SU-DHL-6 (cell line): ENCODE measurements at regions not wholly inside any gene's neighbourhood (a gene's known extent, or its start where the extent isn't known, plus 50 kb on each side); places are given as distances from the start of the nearest gene placed in this dataset.

Experiments used
- EZH2phosphoT487 ChIP-seq: fragments of 200-600 bp; sonication (generic), shearing (Covaris generic); conservative IDR thresholded peaks from 2 replicates; pipeline ENCODE4 v1.6.1; 2018; ENCODE audit warnings: mild to moderate bottlenecking, antibody characterized with exemption, low read length, moderate library complexity, mixed read lengths
- TF ChIP-seq, protein P1 (sequence below): fragments of 200-600 bp; sonication (generic); IDR thresholded peaks from one replicate; pipeline ENCODE4 v1.5.1; 2017; ENCODE audit warnings: antibody characterized with exemption, mild to moderate bottlenecking, low read length, moderate library complexity; ENCODE audit not compliant: insufficient read depth, poor library complexity, severe bottlenecking

DNA sequence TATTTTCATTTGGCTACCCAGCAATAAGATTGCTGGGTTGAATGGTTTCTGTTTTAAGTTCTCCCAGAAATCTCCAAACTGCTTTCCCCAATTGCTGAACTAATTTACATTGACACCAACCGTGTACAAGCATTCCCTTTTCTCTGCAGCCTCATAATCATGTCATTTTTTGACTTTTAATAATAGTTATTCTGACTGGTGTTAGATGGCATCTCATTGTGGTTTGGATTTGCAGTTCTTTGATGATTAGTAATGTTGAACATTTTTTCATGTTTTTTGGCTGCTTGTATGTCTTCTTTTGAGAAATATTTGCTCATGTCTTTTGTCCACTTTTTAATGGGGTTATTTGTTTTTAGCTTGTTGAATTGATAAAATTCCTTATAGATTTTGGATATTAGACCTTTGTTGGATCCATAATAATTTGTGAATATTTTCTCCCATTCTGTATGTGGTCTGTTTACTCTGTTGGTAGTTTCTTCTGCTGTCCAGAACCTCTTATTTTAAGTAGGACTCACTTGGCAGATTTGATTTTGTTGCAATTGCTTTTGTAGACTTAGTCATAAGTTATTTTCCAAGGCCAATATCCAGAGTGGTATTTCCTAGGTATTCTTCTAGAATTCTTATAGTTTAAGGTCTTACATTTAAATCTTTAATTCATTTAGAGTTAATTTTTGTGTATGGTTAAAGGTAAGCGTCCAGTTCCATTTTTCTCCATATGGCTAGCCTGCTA, 793.7 kb downstream of the BRINP1 start:
- no peak for TF ChIP-seq EZH2phosphoT487
- TF ChIP-seq, protein P1, sequence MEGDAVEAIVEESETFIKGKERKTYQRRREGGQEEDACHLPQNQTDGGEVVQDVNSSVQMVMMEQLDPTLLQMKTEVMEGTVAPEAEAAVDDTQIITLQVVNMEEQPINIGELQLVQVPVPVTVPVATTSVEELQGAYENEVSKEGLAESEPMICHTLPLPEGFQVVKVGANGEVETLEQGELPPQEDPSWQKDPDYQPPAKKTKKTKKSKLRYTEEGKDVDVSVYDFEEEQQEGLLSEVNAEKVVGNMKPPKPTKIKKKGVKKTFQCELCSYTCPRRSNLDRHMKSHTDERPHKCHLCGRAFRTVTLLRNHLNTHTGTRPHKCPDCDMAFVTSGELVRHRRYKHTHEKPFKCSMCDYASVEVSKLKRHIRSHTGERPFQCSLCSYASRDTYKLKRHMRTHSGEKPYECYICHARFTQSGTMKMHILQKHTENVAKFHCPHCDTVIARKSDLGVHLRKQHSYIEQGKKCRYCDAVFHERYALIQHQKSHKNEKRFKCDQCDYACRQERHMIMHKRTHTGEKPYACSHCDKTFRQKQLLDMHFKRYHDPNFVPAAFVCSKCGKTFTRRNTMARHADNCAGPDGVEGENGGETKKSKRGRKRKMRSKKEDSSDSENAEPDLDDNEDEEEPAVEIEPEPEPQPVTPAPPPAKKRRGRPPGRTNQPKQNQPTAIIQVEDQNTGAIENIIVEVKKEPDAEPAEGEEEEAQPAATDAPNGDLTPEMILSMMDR = no peak
